Testis (tissue), 2 donors: ENCODE measurements at regions not wholly inside any gene's neighbourhood (a gene's known extent, or its start where the extent isn't known, plus 50 kb on each side); places are given as distances from the start of the nearest gene placed in this dataset.

ENCODE experiments used
- DNase-seq: peaks from one replicate; pipeline ENCODE4 v3.0.0-alpha.2; 2019
- H3K27ac ChIP-seq, 2 donors: fragments of 200-600 bp; sonication (generic); one replicate each; pipeline ENCODE4 v1.5.1; 2019
- H3K27me3 ChIP-seq: fragments of 200-600 bp; sonication (generic); one replicate; pipeline ENCODE4 v1.5.1; 2019
- H3K36me3 ChIP-seq: fragments of 200-600 bp; sonication (generic); one replicate; pipeline ENCODE4 v1.5.1; 2017; ENCODE audit warnings: low read depth; ENCODE audit errors: missing control alignments
- H3K4me1 ChIP-seq: fragments of 200-600 bp; sonication (generic); one replicate; pipeline ENCODE4 v1.5.1; 2019
- H3K4me3 ChIP-seq, 2 donors: fragments of 200-600 bp; sonication (generic); one replicate each; pipeline ENCODE4 v1.5.1; 2017 to 2019
- H3K9me3 ChIP-seq: fragments of 200-600 bp; sonication (generic); one replicate; pipeline ENCODE4 v1.5.1; 2017
- POLR2A ChIP-seq: fragments of 450-650 bp; IDR thresholded peaks from one replicate; pipeline ENCODE4 v1.6.1; 2017; ENCODE audit warnings: antibody characterized with exemption, mild to moderate bottlenecking, moderate library complexity
- WGBS, 2 donors: methylation state at CpG; one replicate each; pipeline ENCODE4 v1.1.5; 2018; 5-methylcytosine and 5-hydroxymethylcytosine counted together
- intact Hi-C: fragments of 100-400 bp; cut with DNase I; formaldehyde crosslinking; loops from one replicate; pipeline ENCODE4 v1.15.1; 2023; ENCODE audit warnings: low total_unique reads
- TF ChIP-seq, protein P1 (sequence below), 3 experiments: fragments of 450-650 bp in 2 of 3; fragments of 200-600 bp in 1 of 3; sonication (generic) in 1 of 3; IDR thresholded peaks; one replicate each; pipeline ENCODE4 v1.5.1; 2016 to 2019; ENCODE audit warnings: antibody characterized with exemption in 3 of 3, mild to moderate bottlenecking in 2 of 3, moderate library complexity in 1 of 3

DNA sequence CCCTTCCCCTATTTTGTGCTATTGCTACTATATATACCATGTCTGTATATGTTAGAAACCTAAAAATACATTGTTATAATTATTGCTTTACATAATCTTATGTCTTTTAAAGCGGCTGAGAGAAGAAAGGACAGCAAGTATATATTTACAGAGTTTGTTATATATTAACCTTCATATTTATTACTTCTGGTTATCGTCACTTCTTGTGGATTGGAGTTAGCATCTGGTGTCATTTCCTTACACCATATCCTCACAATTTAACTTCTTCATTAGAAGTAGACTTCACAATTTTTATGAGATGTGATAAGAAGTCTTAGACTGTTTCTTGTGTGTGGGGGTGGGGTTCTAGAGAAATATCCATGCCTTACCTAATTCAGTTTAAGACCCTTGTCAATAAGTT, 123.1 kb downstream of the ATXN3L start:
- TF ChIP-seq POLR2A = no peak
- TF ChIP-seq, protein P1, sequence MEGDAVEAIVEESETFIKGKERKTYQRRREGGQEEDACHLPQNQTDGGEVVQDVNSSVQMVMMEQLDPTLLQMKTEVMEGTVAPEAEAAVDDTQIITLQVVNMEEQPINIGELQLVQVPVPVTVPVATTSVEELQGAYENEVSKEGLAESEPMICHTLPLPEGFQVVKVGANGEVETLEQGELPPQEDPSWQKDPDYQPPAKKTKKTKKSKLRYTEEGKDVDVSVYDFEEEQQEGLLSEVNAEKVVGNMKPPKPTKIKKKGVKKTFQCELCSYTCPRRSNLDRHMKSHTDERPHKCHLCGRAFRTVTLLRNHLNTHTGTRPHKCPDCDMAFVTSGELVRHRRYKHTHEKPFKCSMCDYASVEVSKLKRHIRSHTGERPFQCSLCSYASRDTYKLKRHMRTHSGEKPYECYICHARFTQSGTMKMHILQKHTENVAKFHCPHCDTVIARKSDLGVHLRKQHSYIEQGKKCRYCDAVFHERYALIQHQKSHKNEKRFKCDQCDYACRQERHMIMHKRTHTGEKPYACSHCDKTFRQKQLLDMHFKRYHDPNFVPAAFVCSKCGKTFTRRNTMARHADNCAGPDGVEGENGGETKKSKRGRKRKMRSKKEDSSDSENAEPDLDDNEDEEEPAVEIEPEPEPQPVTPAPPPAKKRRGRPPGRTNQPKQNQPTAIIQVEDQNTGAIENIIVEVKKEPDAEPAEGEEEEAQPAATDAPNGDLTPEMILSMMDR (IDR thresholded peaks at IDR 0.05) = no peak
- Histone ChIP-seq H3K27me3 (no peaks in the 10 kb centered on the region), H3K9me3 (no peaks in the 10 kb centered on the region), H3K27ac (no peak overlapping the region), H3K4me1 (no peaks in the 10 kb centered on the region), H3K4me3 (no peak overlapping the region), H3K36me3 (no peaks in the 10 kb centered on the region)
- no peak for DNase-seq
- 91 to 96% methylated on average over 2 of the region's 2 CpGs for WGBS, 2 donors
- intact Hi-C loops = no loop called here

DNA sequence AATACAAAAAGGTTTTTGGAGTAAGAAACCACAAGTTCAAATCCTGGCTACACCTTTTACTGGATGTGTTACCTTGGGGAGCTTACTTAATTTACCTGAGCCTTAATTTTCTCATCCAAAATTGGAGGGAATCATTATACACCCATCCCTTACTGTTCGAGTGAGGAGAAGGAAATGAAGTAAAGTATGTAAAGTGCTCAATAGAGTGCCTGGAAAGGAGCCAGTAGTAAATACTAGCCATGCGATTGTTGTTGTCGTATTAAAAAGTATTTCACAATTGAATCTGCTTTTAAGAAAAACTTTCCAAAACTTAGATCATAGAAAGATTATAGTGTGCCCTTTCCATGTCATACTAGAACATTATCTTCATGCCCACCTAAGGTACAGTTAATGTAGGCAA, 124.5 kb downstream of the ATXN3L start:
- Histone ChIP-seq H3K27me3 (no peaks in the 10 kb centered on the region), H3K4me1 (no peaks in the 10 kb centered on the region), H3K9me3 (no peaks in the 10 kb centered on the region), H3K4me3 (no peak overlapping the region), H3K36me3 (no peaks in the 10 kb centered on the region), H3K27ac (no peak overlapping the region)
- intact Hi-C loops = no loop called here
- 80 to 86% methylated on average over 3 of the region's 3 CpGs for WGBS, 2 donors
- TF ChIP-seq, protein P1 (IDR thresholded peaks at IDR 0.05) = no peak
- TF ChIP-seq POLR2A = no peak
- no peak for DNase-seq

DNA sequence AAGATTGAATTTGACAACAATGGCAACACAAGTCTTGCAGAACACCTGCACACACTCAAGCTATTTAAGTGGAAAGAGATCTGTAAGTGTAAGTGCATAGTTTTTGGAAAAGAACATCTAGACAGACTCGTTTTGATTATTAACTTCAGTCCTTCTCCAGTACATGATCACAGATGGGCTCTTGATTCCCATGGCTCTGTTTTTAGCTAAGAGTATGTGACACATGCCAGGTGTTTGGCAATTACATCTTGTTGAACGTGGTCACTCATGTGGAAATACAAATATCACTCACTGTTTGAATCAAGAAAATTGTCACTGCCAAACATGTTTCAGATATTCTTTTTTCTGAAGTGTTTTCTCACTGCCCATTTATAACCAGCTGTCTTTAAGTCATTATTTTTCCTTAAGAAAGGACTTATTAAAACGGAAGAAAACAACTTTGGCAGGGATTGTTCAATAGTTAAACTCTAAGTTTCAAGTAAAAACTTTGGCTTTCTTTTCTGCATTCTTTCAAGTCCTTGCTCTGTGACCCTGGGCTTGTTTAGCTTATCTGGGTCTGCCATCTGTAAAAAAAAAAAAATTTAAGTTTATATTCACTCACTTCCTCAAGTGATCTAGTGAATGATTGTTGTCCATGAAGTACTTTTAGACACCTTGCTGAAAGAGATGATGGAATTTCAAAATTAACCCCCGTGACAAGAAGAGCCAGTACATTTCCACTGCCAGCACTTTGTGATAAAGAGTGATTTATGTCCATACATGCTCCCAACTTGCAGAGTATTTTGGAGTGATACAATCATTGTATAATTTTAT, 125.4 kb downstream of the ATXN3L start:
- Histone ChIP-seq H3K27me3 (no peaks in the 10 kb centered on the region), H3K27ac (no peak overlapping the region), H3K36me3 (no peaks in the 10 kb centered on the region), H3K4me1 (no peaks in the 10 kb centered on the region), H3K9me3 (no peaks in the 10 kb centered on the region), H3K4me3 (no peak overlapping the region)
- WGBS, 2 donors = 46 to 52% methylated on average over 4 of the region's 4 CpGs
- intact Hi-C loops = no loop called here
- TF ChIP-seq, protein P1 (IDR thresholded peaks at IDR 0.05) = no peak
- TF ChIP-seq POLR2A = no peak
- no peak for DNase-seq

DNA sequence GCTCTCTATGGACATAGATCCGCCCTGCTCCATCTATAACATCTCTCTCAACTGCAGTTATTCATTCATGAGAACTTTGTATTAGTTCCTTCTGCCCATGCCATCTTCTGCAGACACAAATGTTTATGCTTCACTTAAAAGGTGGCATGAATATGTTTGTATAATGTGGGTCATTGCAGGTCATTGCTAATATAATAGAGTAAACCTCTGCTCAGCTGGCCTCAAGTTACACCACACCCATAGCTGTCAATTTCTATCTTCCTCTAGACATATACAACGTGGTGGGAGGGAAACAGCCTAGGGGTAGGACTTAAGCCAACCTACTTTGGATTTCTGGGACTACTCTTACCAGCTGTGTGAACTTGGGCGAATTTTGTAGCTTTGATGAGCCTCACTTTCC, 129.8 kb downstream of the ATXN3L start:
- 89 to 92% methylated on average over 3 of the region's 3 CpGs for WGBS, 2 donors
- H3K9me3 ChIP-seq = no peaks in the 10 kb centered on the region
- no peaks in the 10 kb centered on the region for H3K36me3 ChIP-seq
- no peaks in the 10 kb centered on the region for H3K27me3 ChIP-seq
- intact Hi-C loops = no loop called here
- DNase-seq = no peak
- H3K27ac ChIP-seq = no peak overlapping the region
- no peaks in the 10 kb centered on the region for H3K4me1 ChIP-seq
- TF ChIP-seq, protein P1 (IDR thresholded peaks at IDR 0.05) = no peak
- TF ChIP-seq POLR2A = no peak
- H3K4me3 ChIP-seq = no peak overlapping the region

DNA sequence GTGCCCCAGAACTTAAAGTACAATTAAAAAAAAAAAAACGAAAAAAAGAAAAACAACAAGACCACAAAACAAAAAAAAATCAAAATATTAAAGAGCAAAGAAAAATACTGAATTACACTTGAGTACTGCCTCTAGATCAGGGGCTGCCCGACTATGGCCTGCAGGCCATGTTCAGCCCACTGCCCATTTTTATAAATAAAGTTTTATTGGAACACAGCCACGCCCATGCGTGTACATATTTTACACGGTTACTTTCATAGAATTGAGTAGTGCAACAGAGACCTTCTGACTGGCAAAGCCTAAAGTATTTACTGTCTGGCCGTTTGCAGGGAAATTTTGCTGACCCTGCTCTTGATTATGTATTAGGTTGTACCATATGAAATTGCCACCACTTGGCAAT, 130.5 kb downstream of the ATXN3L start:
- H3K4me3 ChIP-seq = no peak overlapping the region
- DNase-seq = no peak
- H3K27me3 ChIP-seq = no peaks in the 10 kb centered on the region
- H3K4me1 ChIP-seq = no peaks in the 10 kb centered on the region
- no peaks in the 10 kb centered on the region for H3K9me3 ChIP-seq
- no peak for TF ChIP-seq POLR2A
- TF ChIP-seq, protein P1 (IDR thresholded peaks at IDR 0.05) = no peak
- intact Hi-C loops = no loop called here
- WGBS, 2 donors = 61 to 71% methylated on average over 6 of the region's 6 CpGs
- no peak overlapping the region for H3K27ac ChIP-seq
- no peaks in the 10 kb centered on the region for H3K36me3 ChIP-seq
